ENCODE measurements at regions not wholly inside any gene's neighbourhood (a gene's known extent, or its start where the extent isn't known, plus 50 kb on each side); places are given as distances from the start of the nearest gene placed in this dataset.

DNA sequence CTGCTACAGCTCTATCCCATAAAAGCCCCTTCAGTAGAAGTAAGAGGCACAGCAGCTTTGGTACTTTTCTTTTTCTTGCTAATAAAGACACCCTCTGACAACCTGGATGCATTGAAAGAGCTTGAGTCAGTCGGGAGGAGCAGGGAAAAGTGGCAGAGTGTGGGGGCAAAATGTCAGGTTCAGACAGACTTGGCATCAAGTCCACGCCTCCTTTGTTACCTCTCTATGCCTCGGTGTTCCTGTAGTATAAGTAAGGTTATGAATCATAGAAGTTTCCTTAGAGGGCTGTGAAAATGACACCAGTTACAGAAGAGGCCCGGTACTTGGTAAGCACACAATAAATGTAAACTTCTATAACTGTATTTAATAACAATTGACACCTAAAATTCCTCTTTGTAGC lies 133.9 kb downstream of the ESM1 start:
- DNase-seq: no peak

DNA sequence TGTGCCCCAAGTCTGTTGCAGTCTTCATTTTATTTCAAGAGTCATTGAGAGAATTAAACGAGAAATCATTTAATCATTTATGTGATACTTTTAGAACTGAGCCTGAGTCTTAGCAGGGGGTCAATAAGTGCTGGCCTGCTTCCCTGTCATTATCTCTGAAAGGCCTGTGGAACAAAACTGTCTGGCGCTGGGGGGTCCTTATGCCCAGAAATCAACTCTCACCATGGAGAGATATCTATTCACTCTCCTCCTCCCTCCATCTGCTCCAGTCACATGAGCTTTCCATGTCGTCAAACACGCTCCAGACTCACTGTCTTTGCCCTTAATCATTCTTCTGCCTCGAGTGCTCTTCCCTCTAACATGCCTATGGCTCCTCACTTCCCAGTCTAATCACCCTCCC lies 136.8 kb downstream of the ESM1 start:
- DNase-seq: no peak

DNA sequence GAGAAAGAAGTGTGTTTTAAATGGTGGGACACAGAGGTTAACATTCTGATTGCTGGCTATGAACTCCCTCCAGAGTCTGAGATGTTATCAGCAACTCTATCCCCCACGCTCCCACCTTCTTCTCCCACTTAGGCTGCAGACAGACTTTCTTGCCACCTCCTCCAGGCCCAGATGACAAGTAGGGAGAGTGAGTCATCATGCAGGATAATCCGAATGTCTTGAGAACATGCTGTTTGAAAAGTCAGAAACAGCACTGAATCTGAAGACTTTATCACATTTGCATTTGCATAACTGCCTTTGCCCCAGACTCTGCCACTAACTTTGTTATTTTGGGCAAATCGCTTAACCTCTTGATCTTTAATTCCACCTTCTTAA lies 139.8 kb downstream of the ESM1 start:
- no peak for DNase-seq

- peak; percentile 84 for DNase-seq
These were observed 140.4 kb downstream of the ESM1 start for GRCh38 chr5:54844905-54845566.

GRCh38 chr5:54844266-54844665 lies 141.1 kb downstream of the ESM1 start:
- no peak for DNase-seq

DNA sequence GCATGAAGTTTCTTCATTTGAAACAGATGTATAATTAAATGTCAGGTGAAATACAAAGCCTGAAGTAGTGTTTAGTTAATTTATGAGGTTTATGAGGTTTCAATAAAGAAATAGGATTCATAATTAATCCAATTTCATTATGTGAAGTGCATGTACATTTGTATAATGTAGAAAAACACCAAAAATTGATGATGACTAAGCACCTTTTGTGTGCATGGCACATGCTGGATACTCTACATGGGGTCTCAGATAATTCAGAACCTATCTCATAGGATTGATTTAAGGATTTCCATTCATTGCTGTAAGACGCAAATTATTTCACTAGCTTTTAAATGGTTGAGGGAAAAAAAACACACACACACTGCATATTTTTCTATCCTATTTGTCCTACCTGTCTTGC lies 143.9 kb downstream of the ESM1 start:
- no peak for DNase-seq

- no peak for DNase-seq
These were observed 146.6 kb downstream of the ESM1 start for GRCh38 chr5:54838843-54839242.

DNA sequence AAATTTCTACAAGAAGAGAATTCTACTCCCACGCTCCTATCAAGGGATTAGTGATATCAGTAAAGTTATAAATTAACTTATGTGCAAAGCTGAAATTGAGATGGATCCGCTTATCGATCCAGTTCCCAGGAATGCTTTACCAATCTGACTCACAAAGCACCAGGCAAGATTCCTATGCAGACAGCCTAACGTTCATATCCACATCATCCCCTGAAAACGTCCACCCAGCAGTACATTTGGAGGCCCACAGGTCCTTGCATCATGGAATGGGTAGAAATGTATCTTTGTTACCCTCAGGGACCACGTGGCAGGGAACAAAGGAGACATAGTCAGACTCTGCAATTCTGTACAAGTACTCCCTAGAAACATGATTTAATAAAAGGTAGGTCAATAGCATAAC lies 147.4 kb downstream of the ESM1 start:
- no peak for DNase-seq

DNA sequence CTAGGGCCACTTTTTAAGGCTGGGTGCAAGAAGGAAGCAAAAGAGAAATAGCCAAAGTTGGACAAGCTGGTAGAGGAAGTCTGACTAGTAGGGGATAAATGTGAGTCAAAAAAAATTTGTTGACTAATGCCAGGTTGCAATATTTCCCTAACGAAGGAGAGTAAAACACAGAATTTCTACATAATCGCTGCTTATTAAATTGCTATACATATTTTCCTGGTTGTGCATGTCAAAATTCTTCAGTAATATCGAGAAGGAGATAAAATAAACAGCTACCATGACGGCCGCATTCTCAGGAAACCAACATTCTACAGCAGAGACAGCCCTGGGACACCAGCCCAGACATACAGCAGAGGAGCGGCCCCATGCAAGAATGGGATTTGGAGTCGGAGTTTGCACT lies 148.3 kb downstream of the ESM1 start:
- DNase-seq: no peak

DNA sequence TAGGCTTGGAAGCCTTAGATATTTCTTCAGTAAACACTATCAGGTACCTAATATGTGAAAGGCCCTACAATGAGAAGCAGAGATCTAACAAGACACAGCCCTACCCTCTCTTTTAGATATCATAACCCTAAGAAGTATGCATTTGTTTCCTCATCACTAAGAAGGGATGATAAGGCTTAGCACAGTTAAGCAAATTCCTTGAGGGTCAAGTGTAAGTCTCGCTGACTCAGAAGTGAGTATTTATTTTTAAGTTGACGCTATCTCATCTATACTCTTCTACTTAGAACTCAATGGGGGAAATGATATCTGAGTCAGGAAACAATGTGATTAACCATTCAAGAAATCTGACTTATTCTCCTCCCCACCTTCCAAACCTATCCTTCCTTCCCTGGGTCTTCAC lies 149.7 kb downstream of the ESM1 start:
- DNase-seq: no peak

DNA sequence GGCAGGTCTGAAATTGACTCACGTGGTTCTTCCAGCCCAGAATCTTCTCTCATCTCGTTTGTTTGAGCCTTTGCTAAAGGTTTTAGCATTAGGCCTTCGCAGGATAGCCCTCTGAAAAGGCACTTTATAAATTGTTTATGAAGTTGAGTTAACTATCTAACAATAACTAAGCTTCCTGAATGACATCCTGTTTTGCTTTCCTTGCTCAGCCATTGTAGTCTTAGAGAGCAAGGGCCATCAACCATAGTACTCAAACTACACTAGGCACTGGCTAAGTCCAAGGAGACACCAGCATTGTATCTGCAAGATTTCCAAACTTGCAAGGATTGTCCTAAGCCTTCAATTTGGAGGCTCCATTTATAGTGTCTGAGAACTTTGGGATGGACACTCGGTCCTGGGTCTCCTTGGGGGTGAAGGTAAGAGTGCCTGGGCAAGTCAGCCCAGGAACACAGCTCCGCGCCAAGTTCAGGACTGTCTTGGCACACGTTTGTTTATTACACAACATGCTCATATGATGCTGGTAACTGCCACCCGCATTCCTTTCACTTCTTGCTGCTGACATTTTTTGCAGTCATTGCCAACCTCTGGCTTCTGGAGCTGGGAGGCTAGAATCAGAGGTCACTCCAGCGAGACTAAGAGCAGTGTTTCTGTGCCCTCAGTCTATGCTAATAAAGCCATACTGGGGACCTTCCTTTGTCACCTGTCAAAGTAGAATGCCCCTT lies 151.1 kb downstream of the ESM1 start:
- DNase-seq: no peak

- no peak for DNase-seq
These were observed 151.8 kb downstream of the ESM1 start for GRCh38 chr5:54833590-54833989.

DNA sequence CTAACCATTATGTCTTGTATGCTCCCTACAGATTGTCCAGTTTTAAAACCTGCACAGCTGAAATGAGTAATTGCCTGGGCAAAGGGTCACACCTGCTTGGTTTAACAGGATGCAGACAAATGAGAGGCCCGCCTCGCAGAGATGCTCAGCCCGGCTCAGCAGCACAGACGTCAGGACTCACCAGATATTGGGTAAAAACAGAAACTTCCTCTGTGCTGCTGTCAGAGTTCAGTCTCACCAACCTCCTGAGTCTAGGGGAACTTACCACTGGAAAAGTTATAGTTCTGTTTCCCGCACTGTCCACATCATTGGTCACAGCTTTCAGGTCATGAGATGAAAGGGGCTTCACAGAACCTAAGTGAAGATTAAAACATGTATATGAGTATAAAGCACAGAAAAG lies 152.5 kb downstream of the ESM1 start:
- no peak for DNase-seq

GRCh38 chr5:54832045-54832444 lies 153.3 kb downstream of the ESM1 start:
- no peak for DNase-seq

GRCh38 chr5:54831233-54831632 lies 154.2 kb downstream of the ESM1 start:
- DNase-seq: no peak

DNA sequence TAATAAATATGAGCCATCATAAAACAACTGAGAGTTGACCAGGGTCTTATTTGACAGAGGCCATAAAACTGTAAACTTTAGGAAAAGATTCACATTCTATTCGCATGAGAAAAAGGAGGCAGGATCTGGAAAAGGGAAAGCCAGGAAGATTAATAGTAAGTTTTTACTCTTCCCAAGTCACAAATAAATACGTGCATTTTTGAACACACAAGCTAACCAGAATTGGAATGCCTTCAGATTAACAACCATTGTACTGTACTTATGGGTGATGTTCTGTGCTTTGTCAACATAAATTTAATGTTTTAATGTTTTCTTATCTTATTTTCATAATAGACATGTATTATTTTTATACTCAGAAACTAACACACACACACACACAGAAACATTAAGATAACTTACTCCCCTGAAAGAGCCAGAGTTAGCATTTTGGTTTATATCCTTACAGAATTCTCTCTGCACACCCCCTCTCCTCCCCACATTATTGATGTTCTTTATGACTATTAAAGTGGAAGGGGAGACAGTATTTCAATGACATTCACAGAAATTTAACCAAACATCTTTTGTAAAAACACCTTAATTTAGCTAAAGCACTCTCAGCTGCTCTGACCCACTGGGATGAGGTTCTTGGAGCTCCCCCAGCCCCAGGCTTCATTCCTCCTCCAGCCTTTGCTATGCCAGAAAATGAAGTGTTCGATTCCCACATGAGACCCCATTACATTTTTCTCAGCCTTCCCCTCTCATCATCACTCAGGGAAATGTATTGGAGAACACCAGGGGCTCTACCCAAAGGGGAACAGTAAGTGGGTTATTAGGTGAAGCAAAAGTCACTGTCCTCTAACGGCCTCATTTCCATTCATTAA lies 155.5 kb downstream of the ESM1 start:
- no peak for DNase-seq

DNA sequence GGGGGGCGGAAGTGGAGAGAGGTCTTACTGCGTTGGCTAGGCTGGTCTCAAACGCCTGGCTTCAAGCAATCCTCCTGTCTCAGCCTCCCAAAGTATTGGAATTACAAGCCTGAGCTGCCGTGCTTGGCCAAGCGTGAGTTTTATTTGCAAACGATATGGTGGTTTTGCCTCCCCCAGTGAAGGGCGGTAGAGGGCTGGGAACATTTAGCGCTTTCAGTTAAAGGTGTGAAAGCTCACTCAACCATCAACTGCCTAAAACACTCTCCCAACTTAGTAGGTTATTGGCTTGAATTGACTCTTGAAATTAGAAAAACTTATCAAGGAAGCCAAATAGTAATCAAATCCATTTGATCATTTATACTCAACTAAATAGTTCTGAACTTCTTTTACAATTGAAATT lies 156.3 kb downstream of the ESM1 start:
- no peak for DNase-seq

DNA sequence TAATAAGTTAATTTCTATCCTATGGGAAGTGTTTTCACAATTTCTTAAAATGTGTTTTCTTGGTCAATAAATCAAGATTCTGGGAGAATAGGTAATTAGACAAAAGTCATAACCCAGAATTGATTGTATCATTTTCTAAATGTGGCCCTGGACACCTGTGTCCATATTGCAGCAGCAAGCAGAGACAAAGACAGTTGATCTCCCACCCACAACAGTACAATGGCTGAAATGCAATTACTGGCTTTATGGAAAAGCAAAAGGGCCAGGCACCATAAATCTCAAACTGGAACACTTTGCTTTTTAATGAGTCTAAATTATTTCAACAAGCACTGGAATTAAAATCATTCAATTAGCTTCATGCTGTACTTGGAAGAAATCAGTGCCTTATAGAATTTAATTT lies 157.2 kb downstream of the ESM1 start:
- no peak for DNase-seq

DNA sequence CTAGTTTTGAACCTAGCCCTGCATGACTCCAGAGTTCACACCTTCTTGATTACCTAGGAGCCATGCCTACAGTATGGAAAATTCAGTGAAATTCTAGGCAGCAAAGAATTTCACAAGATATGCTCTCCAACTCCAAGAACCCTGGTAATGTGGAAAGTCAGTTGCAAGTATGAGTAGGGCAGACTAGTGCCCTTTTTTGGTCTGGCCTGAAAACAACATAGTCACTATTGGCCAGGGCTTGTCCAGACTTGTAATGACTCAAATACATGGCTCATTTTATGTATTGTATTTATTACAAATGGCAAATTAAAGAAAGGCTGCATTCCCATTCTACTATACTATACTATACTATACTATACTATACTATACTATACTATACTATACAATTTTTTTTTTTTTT lies 160.4 kb downstream of the ESM1 start:
- DNase-seq: no peak

DNA sequence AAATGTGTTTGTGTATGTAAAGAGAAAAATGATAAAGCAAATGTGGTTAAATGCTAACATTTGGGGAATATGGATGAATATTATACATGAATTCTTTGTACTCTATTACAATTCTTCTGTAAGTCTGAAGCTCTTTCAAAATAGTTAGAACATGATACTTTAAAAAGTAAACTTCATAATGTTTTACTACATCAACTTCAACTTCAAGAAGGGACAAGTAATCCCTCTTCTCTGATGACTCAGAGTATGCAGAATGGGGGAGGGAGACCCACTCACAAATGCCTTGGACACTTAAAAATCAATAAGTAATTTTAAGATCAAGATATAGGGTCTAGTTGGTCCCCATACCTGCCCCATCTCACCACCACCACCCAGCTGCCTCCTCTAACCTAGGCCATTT lies 162.4 kb downstream of the ESM1 start:
- DNase-seq: no peak

GRCh38 chr5:54822324-54822687 lies 163.1 kb downstream of the ESM1 start:
- DNase-seq: no peak

DNA sequence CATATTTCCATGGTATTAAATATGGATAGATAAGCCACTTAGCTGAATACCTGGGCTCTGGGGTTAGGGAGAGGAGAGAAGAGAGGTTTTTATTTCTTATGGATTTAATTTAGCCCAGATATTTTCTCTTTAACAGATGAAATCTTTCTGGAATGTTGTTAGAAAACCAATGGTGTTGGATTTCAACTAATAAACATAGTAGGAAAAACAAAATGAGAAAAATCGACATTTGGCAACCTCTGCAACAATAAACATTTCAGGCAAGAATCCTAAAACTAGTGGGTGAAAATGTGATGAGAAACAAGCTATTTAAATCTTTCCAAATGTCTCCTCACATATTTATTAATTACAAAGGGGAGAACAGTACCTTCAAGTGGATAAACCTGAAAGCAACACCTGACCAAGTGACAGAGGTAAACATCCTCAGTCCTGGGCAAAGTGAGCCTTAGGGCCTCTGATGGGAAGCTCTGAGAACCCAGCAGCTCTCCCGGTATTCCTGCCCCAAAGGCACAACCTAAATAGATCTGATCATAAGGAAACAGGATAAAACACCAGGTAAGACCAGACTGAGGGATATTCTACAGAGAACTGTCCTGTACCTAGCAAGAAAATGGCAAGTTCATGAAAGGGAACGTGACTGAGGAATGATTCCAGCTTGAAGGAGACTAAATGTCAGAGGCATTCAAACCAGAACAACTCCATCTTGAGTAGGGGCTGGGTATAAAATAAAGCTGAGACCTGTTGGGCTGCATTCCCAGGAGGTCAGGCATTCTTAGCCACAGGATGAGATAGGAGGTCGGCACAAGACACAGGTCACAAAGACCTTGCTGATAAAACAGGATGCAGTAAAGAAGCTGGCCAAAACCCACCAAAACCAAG lies 163.7 kb downstream of the ESM1 start:
- no peak for DNase-seq

Measured in hematopoietic multipotent progenitor cell treated with erythropoietin and hydrocortisone succinate and interleukin-3 and kit ligand, for 4 days (in vitro differentiated cells).